HEK293 (cell line): ENCODE measurements at regions not wholly inside any gene's neighbourhood (a gene's known extent, or its start where the extent isn't known, plus 50 kb on each side); places are given as distances from the start of the nearest gene placed in this dataset.

Experiments used
- CTCF ChIA-PET: fragments of 350-600 bp; formaldehyde crosslinking; extraction: SDS; loops from one replicate; lab custom pipeline; 2021; ENCODE audit warnings: antibody characterized with exemption; lab: Yijun Ruan, JAX
- POLR2A ChIA-PET: fragments of 300-600 bp; formaldehyde crosslinking; extraction: SDS; loops from one replicate; lab custom pipeline; 2020; ENCODE audit warnings: antibody characterized with exemption, inconsistent platforms; lab: Yijun Ruan, JAX
- H3K27ac ChIP-seq: fragments of 200-500 bp; sonication (Bioruptor generic); 2 replicates; pipeline ENCODE4 v1.5.1; 2014; ENCODE audit warnings: low read depth, low read length, control low read depth, inconsistent platforms; ENCODE audit errors: extremely low read depth
- H3K36me3 ChIP-seq, 2 experiments: fragments of 200-500 bp in 1 of 2; sonication (Bioruptor generic) in 1 of 2; 1 replicate in 1 of 2; 2 replicates in 1 of 2; pipeline ENCODE4 v1.5.1; 2014 to 2017; ENCODE audit warnings: inconsistent platforms in 2 of 2, low read length in 2 of 2; ENCODE audit not compliant: control insufficient read depth in 2 of 2, insufficient read depth in 1 of 2
- H3K4me1 ChIP-seq: fragments of 200-500 bp; sonication (Bioruptor generic); 2 replicates; pipeline ENCODE4 v1.5.1; 2014; ENCODE audit warnings: mild to moderate bottlenecking, low read length, inconsistent platforms; ENCODE audit not compliant: control insufficient read depth, insufficient read depth
- H3K4me3 ChIP-seq: 2 replicates; pipeline ENCODE4 v1.5.1; 2011; ENCODE audit warnings: low read depth, mild to moderate bottlenecking, control low read depth, low read length, moderate library complexity
- H3K9me3 ChIP-seq: fragments of 200-500 bp; sonication (Bioruptor generic); 2 replicates; pipeline ENCODE4 v1.5.1; 2014; ENCODE audit warnings: low read depth, low read length, inconsistent platforms; ENCODE audit not compliant: control insufficient read depth, insufficient read depth
- CTCF ChIP-seq: fragments of 450-650 bp; formaldehyde crosslinking; IDR thresholded peaks from 2 replicates; pipeline ENCODE4 v1.5.1; 2016; ENCODE audit warnings: missing biosample characterization, missing genetic modification characterization
- IKZF3 ChIP-seq: fragments of 450-650 bp; IDR thresholded peaks from 2 replicates; pipeline ENCODE4 v1.5.0; 2018; ENCODE audit warnings: missing biosample characterization, mild to moderate bottlenecking, missing genetic modification characterization, moderate library complexity
- KLF10 ChIP-seq: fragments of 450-650 bp; IDR thresholded peaks from 2 replicates; pipeline ENCODE4 v1.5.1; 2018; ENCODE audit warnings: missing biosample characterization, mild to moderate bottlenecking, missing genetic modification characterization
- SETDB1 ChIP-seq: IDR thresholded peaks from one replicate; pipeline ENCODE4 v1.6.1; 2017; ENCODE audit warnings: mild to moderate bottlenecking, low read length, moderate library complexity, mixed read lengths; ENCODE audit not compliant: insufficient read length
- TRIM28 ChIP-seq: IDR thresholded peaks from 2 replicates; pipeline ENCODE4 v1.6.1; 2011; ENCODE audit warnings: low read length, control low read depth, borderline replicate concordance
- ZBTB1 ChIP-seq: fragments of 450-650 bp; formaldehyde crosslinking; IDR thresholded peaks from 2 replicates; pipeline ENCODE4 v1.5.1; 2016; ENCODE audit warnings: missing biosample characterization, missing genetic modification characterization
- ZBTB6 ChIP-seq: fragments of 450-650 bp; formaldehyde crosslinking; IDR thresholded peaks from 2 replicates; pipeline ENCODE4 v1.5.1; 2017; ENCODE audit warnings: missing biosample characterization, missing genetic modification characterization
- ZBTB7A ChIP-seq: fragments of 450-650 bp; formaldehyde crosslinking; IDR thresholded peaks from 2 replicates; pipeline ENCODE4 v1.5.1; 2016; ENCODE audit warnings: low read depth, missing biosample characterization, missing genetic modification characterization
- ZFP3 ChIP-seq: fragments of 450-650 bp; formaldehyde crosslinking; IDR thresholded peaks from 2 replicates; pipeline ENCODE4 v1.5.1; 2016; ENCODE audit warnings: low read depth, missing biosample characterization, missing genetic modification characterization
- ZFP69B ChIP-seq: fragments of 450-650 bp; formaldehyde crosslinking; IDR thresholded peaks from 2 replicates; pipeline ENCODE4 v1.5.1; 2016; ENCODE audit warnings: missing biosample characterization, missing genetic modification characterization
- ZNF114 ChIP-seq: fragments of 450-650 bp; formaldehyde crosslinking; IDR thresholded peaks from 2 replicates; pipeline ENCODE4 v1.5.0; 2017; ENCODE audit warnings: missing biosample characterization, missing genetic modification characterization
- ZNF169 ChIP-seq: fragments of 450-650 bp; formaldehyde crosslinking; IDR thresholded peaks from 2 replicates; pipeline ENCODE4 v1.5.1; 2016; ENCODE audit warnings: missing biosample characterization, missing genetic modification characterization
- ZNF19 ChIP-seq: fragments of 450-650 bp; formaldehyde crosslinking; IDR thresholded peaks from 2 replicates; pipeline ENCODE4; 2016; ENCODE audit warnings: missing biosample characterization, missing genetic modification characterization, low read depth
- ZNF211 ChIP-seq: fragments of 450-650 bp; formaldehyde crosslinking; IDR thresholded peaks from 2 replicates; pipeline ENCODE4 v1.5.1; 2016; ENCODE audit warnings: low read depth, missing biosample characterization, missing genetic modification characterization
- ZNF223 ChIP-seq: fragments of 450-650 bp; formaldehyde crosslinking; IDR thresholded peaks from 2 replicates; pipeline ENCODE4 v1.5.1; 2016; ENCODE audit warnings: missing biosample characterization, missing genetic modification characterization
- ZNF311 ChIP-seq: fragments of 450-650 bp; formaldehyde crosslinking; IDR thresholded peaks from 2 replicates; pipeline ENCODE4 v1.5.1; 2017; ENCODE audit warnings: missing biosample characterization, missing genetic modification characterization, borderline replicate concordance
- ZNF37A ChIP-seq: fragments of 450-650 bp; IDR thresholded peaks from 2 replicates; pipeline ENCODE4 v1.5.1; 2018; ENCODE audit warnings: missing biosample characterization, missing genetic modification characterization
- ZNF473 ChIP-seq: fragments of 450-650 bp; formaldehyde crosslinking; IDR thresholded peaks from 2 replicates; pipeline ENCODE4 v1.5.1; 2017; ENCODE audit warnings: missing biosample characterization, missing genetic modification characterization
- ZNF501 ChIP-seq: fragments of 450-650 bp; formaldehyde crosslinking; IDR thresholded peaks from 2 replicates; pipeline ENCODE4 v1.5.1; 2016; ENCODE audit warnings: missing biosample characterization, missing genetic modification characterization
- ZNF530 ChIP-seq: fragments of 450-650 bp; formaldehyde crosslinking; IDR thresholded peaks from 2 replicates; pipeline ENCODE4 v1.5.1; 2016; ENCODE audit warnings: low read depth, missing biosample characterization, missing genetic modification characterization
- ZNF624 ChIP-seq: fragments of 450-650 bp; formaldehyde crosslinking; IDR thresholded peaks from 2 replicates; pipeline ENCODE4 v1.5.1; 2017; ENCODE audit warnings: missing biosample characterization, missing genetic modification characterization
- ZNF629 ChIP-seq: fragments of 450-650 bp; formaldehyde crosslinking; IDR thresholded peaks from 2 replicates; pipeline ENCODE4 v1.5.1; 2017; ENCODE audit warnings: missing biosample characterization, missing genetic modification characterization
- ZNF670 ChIP-seq: fragments of 450-650 bp; formaldehyde crosslinking; IDR thresholded peaks from 2 replicates; pipeline ENCODE4 v1.5.1; 2016; ENCODE audit warnings: missing biosample characterization, missing genetic modification characterization, low read depth
- ZNF777 ChIP-seq: fragments of 450-650 bp; formaldehyde crosslinking; IDR thresholded peaks from 2 replicates; pipeline ENCODE4 v1.5.1; 2017; ENCODE audit warnings: missing biosample characterization, missing genetic modification characterization, borderline replicate concordance
- ZNF785 ChIP-seq: fragments of 450-650 bp; formaldehyde crosslinking; IDR thresholded peaks from 2 replicates; pipeline ENCODE4 v1.5.1; 2016; ENCODE audit warnings: missing biosample characterization, missing genetic modification characterization
- ZNF837 ChIP-seq: fragments of 450-650 bp; formaldehyde crosslinking; IDR thresholded peaks from 2 replicates; pipeline ENCODE4 v1.5.1; 2016; ENCODE audit warnings: missing biosample characterization, missing genetic modification characterization
- ZSCAN30 ChIP-seq: fragments of 450-650 bp; IDR thresholded peaks from 2 replicates; pipeline ENCODE4 v1.5.1; 2018; ENCODE audit warnings: missing biosample characterization, mild to moderate bottlenecking, missing genetic modification characterization, moderate library complexity
- TF ChIP-seq, protein P1 (sequence below): fragments of 450-650 bp; formaldehyde crosslinking; IDR thresholded peaks from 2 replicates; pipeline ENCODE4 v1.5.1; 2016; ENCODE audit warnings: missing biosample characterization, missing genetic modification characterization
- TF ChIP-seq, protein P2 (sequence below): fragments of 450-650 bp; formaldehyde crosslinking; IDR thresholded peaks from 2 replicates; pipeline ENCODE4 v1.5.1; 2017; ENCODE audit warnings: missing biosample characterization, missing genetic modification characterization

- Histone ChIP-seq H3K4me3 (no peak overlapping the region), H3K9me3 (no peaks in the 10 kb centered on the region), H3K36me3 (no peaks in the 10 kb centered on the region), H3K4me1 (peaks cover 7% of the 10 kb centered on the region), H3K27ac (peak overlapping the region; percentile 89)
- POLR2A ChIA-PET = interaction anchor here (1.3 kb wide), 1 partner anchor 1413 kb away, joined by 4 read pairs; no protein-coding TSS in a partner anchor
- CTCF ChIA-PET = interaction anchor here (0.5 to 5.1 kb wide), 20 partner anchors 8 to 1484 kb away, joined by 3 to 23 read pairs (median 4); no protein-coding TSS in a partner anchor
- TF ChIP-seq ZNF837 (no peak), ZBTB6 (tag by site-specific recombination) (no peak), CTCF (tag by site-specific recombination) (peak; percentile 67), IKZF3 (peak; percentile 85), ZNF777 (no peak), ZNF19 (tag by site-specific recombination) (no peak), SETDB1 (no peak), ZNF501 (tag by site-specific recombination) (no peak), ZFP3 (no peak), ZNF37A (tag by site-specific recombination) (no peak), ZNF169 (tag by site-specific recombination) (no peak), ZSCAN30 (tag by site-specific recombination) (peak; percentile 46; the same call in 1 of the 2 replicates), ZNF530 (tag by site-specific recombination) (no peak), ZNF624 (no peak), KLF10 (tag by site-specific recombination) (peak; percentile 82), ZNF114 (tag by site-specific recombination) (no peak), ZNF473 (tag by site-specific recombination) (no peak), ZNF629 (peak; percentile 54), ZNF311 (tag by site-specific recombination) (no peak), ZNF670 (no peak), ZBTB1 (tag by site-specific recombination) (no peak), ZNF211 (tag by site-specific recombination) (no peak), ZNF223 (no peak), ZFP69B (tag by site-specific recombination) (no peak), ZNF785 (tag by site-specific recombination) (no peak), TRIM28 (no peak), ZBTB7A (tag by site-specific recombination) (no peak)
- TF ChIP-seq, protein P1, sequence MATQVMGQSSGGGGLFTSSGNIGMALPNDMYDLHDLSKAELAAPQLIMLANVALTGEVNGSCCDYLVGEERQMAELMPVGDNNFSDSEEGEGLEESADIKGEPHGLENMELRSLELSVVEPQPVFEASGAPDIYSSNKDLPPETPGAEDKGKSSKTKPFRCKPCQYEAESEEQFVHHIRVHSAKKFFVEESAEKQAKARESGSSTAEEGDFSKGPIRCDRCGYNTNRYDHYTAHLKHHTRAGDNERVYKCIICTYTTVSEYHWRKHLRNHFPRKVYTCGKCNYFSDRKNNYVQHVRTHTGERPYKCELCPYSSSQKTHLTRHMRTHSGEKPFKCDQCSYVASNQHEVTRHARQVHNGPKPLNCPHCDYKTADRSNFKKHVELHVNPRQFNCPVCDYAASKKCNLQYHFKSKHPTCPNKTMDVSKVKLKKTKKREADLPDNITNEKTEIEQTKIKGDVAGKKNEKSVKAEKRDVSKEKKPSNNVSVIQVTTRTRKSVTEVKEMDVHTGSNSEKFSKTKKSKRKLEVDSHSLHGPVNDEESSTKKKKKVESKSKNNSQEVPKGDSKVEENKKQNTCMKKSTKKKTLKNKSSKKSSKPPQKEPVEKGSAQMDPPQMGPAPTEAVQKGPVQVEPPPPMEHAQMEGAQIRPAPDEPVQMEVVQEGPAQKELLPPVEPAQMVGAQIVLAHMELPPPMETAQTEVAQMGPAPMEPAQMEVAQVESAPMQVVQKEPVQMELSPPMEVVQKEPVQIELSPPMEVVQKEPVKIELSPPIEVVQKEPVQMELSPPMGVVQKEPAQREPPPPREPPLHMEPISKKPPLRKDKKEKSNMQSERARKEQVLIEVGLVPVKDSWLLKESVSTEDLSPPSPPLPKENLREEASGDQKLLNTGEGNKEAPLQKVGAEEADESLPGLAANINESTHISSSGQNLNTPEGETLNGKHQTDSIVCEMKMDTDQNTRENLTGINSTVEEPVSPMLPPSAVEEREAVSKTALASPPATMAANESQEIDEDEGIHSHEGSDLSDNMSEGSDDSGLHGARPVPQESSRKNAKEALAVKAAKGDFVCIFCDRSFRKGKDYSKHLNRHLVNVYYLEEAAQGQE (tag by site-specific recombination) = no peak
- TF ChIP-seq, protein P2, sequence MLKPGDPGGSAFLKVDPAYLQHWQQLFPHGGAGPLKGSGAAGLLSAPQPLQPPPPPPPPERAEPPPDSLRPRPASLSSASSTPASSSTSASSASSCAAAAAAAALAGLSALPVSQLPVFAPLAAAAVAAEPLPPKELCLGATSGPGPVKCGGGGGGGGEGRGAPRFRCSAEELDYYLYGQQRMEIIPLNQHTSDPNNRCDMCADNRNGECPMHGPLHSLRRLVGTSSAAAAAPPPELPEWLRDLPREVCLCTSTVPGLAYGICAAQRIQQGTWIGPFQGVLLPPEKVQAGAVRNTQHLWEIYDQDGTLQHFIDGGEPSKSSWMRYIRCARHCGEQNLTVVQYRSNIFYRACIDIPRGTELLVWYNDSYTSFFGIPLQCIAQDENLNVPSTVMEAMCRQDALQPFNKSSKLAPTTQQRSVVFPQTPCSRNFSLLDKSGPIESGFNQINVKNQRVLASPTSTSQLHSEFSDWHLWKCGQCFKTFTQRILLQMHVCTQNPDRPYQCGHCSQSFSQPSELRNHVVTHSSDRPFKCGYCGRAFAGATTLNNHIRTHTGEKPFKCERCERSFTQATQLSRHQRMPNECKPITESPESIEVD (tag by site-specific recombination) = 0 out of 2 replicates have a peak, but pooled peaks have one; percentile 18
These were observed 216.3 kb downstream of the C1D start for GRCh38 chr2:67846370-67847070.
